Naive thymus-derived CD8-positive, alpha-beta T cell (primary cell): ENCODE measurements at regions not wholly inside any gene's neighbourhood (a gene's known extent, or its start where the extent isn't known, plus 50 kb on each side); places are given as distances from the start of the nearest gene placed in this dataset.

ENCODE experiments used
- ATAC-seq, 2 donors: fragments of 150-1000 bp; cut with Tn5 transposase in 1 of 2; sonication (Bioruptor Pico), chemical (Tn5 transposase) in 1 of 2; 1 replicate in 1 of 2; 2 replicates in 1 of 2; pipeline ENCODE4 v1.10.0; 2021; ENCODE audit warnings: mild to moderate bottlenecking in 2 of 2, moderate library complexity in 2 of 2
- POLR2A ChIA-PET: fragments of 350-600 bp; sonication (Branson Sonifier 250); formaldehyde crosslinking; loops from one replicate; lab custom pipeline; 2021; ENCODE audit warnings: antibody characterized with exemption; lab: Charles Lee
- DNase-seq, 10 donors: peaks; one replicate each; pipeline versions ENCODE4 v3.0.0 to v3.0.0-alpha.2; 2020 to 2022
- H3K27ac Mint-ChIP-seq, 10 donors: one replicate each; pipeline ENCODE4 v1.8.0; 2020 to 2022; ENCODE audit warnings: mild to moderate bottlenecking in 10 of 10, mixed read lengths in 10 of 10, moderate library complexity in 4 of 10, inconsistent platforms in 1 of 10
- H3K27me3 Mint-ChIP-seq, 5 donors: one replicate each; pipeline ENCODE4 v1.8.0; 2021 to 2022; ENCODE audit warnings: mixed read lengths in 5 of 5
- H3K36me3 Mint-ChIP-seq, 3 donors: one replicate each; pipeline ENCODE4 v1.8.0; 2020 to 2022; ENCODE audit warnings: mixed read lengths in 3 of 3, mild to moderate bottlenecking in 2 of 3, inconsistent platforms in 1 of 3
- H3K4me1 Mint-ChIP-seq, 4 donors: one replicate each; pipeline ENCODE4 v1.8.0; 2021 to 2022; ENCODE audit warnings: mixed read lengths in 4 of 4
- H3K4me3 Mint-ChIP-seq, 10 donors: one replicate each; pipeline ENCODE4 v1.8.0; 2020 to 2022; ENCODE audit warnings: mild to moderate bottlenecking in 10 of 10, mixed read lengths in 10 of 10, moderate library complexity in 6 of 10, inconsistent platforms in 1 of 10
- H3K9me3 Mint-ChIP-seq, 9 donors: one replicate each; pipeline ENCODE4 v1.8.0; 2020 to 2022; ENCODE audit warnings: mixed read lengths in 9 of 9, mild to moderate bottlenecking in 3 of 9, inconsistent platforms in 1 of 9, moderate library complexity in 1 of 9

DNA sequence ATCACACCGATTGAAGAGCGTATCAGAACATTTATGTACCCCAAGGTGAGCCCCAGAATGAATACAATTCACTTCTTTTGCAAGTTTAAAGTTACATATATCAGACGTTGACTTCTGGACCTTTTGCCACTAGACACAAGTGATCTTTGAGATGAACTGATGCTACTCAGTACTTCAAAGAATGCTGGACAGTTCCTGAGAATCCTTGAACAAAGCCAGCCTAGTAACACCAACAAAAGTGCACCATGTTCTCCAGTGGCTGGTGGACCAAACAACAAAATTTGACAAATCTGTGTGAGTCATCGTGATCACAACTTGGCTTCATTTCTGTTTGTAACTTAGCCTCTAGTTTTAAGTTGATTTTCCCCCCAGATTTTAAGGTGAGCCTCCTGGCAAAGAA is 355.7 kb downstream of the SOX2 start:
- no peak overlapping the region for H3K27ac Mint-ChIP-seq
- DNase-seq, result no peak
- peaks cover 0 to 5% (median 0%) of the 10 kb centered on the region in 9 donors for H3K9me3 Mint-ChIP-seq
- no peaks in the 10 kb centered on the region for H3K4me1 Mint-ChIP-seq
- ATAC-seq, result no peak
- no peak overlapping the region for H3K4me3 Mint-ChIP-seq
- H3K36me3 Mint-ChIP-seq, result no peaks in the 10 kb centered on the region
- no peaks in the 10 kb centered on the region for H3K27me3 Mint-ChIP-seq
- POLR2A ChIA-PET, result no interaction called here

DNA sequence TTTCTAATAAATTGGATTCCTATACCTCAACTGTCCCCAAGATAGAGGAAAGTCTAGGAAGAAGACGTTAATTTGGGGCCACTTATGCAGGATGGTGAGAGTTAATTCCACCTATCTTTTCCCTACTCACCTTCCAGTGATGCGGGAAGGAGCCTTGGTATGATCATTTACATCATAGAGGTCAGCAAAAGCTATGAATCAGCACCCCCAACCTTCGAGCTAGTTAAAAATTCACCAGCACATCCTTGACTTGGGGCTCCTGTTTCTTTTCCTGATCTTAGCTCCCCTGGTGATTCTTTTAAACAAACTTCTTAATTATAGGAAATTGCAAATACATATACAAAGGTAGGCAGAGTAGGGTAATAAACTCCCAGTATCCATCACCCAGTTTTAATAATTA is 366.6 kb downstream of the SOX2 start:
- peaks cover 0 to 7% (median 2%) of the 10 kb centered on the region in 5 donors for H3K27me3 Mint-ChIP-seq
- no peak overlapping the region for H3K27ac Mint-ChIP-seq
- H3K4me1 Mint-ChIP-seq, result no peaks in the 10 kb centered on the region
- H3K36me3 Mint-ChIP-seq, result no peaks in the 10 kb centered on the region
- POLR2A ChIA-PET, result no interaction called here
- no peak for ATAC-seq
- no peak overlapping the region for H3K4me3 Mint-ChIP-seq
- peaks cover 0 to 7% (median 0%) of the 10 kb centered on the region in 9 donors for H3K9me3 Mint-ChIP-seq
- no peak for DNase-seq

DNA sequence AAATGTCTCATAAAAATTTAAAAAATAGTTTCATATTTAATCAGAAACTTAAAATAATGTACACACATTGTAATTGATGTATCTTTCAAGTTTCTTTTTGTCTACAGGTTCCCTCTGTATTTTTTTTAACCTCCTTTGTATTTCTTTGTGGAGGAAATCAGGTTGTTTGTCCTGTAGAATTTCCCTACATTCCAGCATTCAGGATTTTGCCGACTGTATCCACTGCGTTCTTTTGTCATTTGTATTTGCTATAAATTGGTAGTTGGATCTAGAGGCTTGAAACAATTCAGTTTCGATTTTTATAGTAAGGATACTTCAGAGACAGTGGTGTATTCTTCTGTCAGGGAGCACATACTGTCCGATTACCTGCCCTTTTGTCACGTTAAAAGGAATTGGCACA is 367.2 kb downstream of the SOX2 start:
- Mint-ChIP-seq H3K4me3 (no peak overlapping the region), H3K36me3 (no peaks in the 10 kb centered on the region), H3K4me1 (no peaks in the 10 kb centered on the region), H3K9me3 (peaks cover 0 to 7% (median 0%) of the 10 kb centered on the region in 9 donors), H3K27me3 (peaks cover 0 to 7% (median 3%) of the 10 kb centered on the region in 5 donors), H3K27ac (no peak overlapping the region)
- ATAC-seq (no peak), DNase-seq (no peak)
- POLR2A ChIA-PET, result no interaction called here

DNA sequence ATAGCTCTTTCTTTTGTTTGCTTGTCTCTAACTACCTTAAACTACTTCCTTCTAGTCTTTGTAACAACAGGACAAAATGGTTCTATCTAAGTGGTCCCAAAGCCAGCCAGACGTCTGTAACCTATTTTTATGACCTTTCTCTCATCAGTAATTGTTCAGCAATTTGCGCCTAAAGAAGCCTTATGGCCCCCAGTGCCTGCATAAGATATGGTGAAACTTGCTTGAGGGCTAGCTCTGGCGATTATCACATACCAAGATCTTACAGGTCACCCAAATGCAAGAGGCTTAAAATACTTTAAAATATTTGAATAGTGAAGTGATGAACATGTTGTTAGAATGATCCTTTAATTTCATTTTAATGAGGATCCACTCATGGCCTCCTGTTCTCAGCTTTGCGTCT is 369.4 kb downstream of the SOX2 start:
- H3K36me3 Mint-ChIP-seq, result no peaks in the 10 kb centered on the region
- no peaks in the 10 kb centered on the region for H3K4me1 Mint-ChIP-seq
- H3K27me3 Mint-ChIP-seq, result peaks cover 0 to 3% (median 2%) of the 10 kb centered on the region in 5 donors
- peaks cover 0 to 7% (median 0%) of the 10 kb centered on the region in 9 donors for H3K9me3 Mint-ChIP-seq
- ATAC-seq (no peak), DNase-seq (no peak)
- no peak overlapping the region for H3K4me3 Mint-ChIP-seq
- no peak overlapping the region for H3K27ac Mint-ChIP-seq
- POLR2A ChIA-PET, result no interaction called here

DNA sequence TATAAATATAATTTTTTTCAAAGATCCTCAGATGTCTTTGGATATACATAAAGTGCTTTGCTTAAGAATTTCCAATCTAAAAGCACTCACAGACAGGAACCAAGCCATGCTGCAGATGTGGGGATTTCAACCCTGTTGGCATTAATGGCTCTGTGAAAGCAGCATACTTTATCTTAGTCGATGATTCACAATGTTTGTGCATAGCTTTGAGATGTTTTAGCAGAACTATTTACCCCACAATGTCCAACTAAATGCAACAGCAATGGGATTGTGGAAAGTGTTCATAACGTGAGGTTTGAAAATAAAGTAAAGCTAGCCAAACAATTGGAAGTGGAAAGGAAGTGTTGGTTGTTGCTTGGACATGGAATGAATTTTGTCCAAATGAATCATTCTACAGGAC is 371.4 kb downstream of the SOX2 start:
- no peak for ATAC-seq
- peaks cover 0 to 7% (median 0%) of the 10 kb centered on the region in 9 donors for H3K9me3 Mint-ChIP-seq
- no peaks in the 10 kb centered on the region for H3K36me3 Mint-ChIP-seq
- POLR2A ChIA-PET, result no interaction called here
- no peak overlapping the region for H3K4me3 Mint-ChIP-seq
- DNase-seq, result no peak
- peaks cover 0 to 2% (median 0%) of the 10 kb centered on the region in 5 donors for H3K27me3 Mint-ChIP-seq
- no peaks in the 10 kb centered on the region for H3K4me1 Mint-ChIP-seq
- H3K27ac Mint-ChIP-seq, result no peak overlapping the region

DNA sequence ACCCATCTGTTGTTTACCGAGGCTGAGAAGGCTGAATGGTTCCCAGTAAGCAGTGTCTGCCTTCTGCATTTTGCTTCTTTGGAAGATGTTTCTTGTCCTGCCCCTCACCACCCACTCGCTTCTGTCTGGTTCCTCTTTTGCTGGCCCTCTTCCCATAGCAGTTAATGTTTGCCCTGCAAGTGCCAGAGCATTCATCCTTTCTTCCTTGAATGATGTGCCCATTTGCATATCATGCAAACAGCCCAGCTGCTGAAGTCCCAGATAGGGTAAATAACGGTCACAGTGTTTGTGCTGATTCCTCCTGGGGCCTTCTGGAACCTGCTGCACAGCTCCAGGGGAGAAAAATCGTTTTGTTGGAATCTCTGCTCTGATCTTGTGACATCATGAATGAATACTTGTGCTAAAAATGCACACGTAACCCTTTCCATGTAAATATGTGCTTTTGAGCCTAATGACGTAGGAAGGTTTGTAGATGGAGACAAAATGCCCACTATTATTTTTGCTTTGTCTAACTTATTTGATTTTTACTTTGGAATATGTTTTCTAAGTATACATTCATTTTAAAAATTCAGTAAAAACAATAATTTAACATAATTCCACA is 381.0 kb downstream of the SOX2 start:
- Mint-ChIP-seq H3K4me1 (no peaks in the 10 kb centered on the region), H3K4me3 (no peak overlapping the region), H3K27me3 (no peaks in the 10 kb centered on the region), H3K36me3 (no peaks in the 10 kb centered on the region), H3K9me3 (peaks cover 0 to 23% (median 5%) of the 10 kb centered on the region in 9 donors), H3K27ac (no peak overlapping the region)
- POLR2A ChIA-PET, result no interaction called here
- DNase-seq (no peak), ATAC-seq (no peak)

DNA sequence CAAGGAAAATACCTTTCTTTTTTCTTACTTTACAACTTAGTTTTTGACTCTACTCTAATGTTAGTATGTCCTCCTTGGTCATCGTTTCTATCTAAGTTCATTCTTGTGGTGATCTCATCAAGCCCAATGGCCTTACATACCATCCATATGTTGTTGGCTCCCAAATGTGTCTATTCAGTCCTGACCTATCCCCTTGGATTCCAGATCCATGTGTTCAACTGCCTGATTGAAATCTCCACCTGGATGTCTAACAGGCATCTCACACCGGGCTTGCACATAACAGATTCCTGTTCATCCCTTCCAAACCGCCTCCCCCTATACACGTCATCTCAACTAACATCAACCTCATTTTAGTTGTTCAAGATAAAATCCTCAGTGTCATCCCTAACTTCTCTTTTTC is 382.6 kb downstream of the SOX2 start:
- POLR2A ChIA-PET, result no interaction called here
- DNase-seq (no peak), ATAC-seq (no peak)
- no peak overlapping the region for H3K27ac Mint-ChIP-seq
- no peaks in the 10 kb centered on the region for H3K27me3 Mint-ChIP-seq
- H3K4me1 Mint-ChIP-seq, result no peaks in the 10 kb centered on the region
- no peak overlapping the region for H3K4me3 Mint-ChIP-seq
- H3K36me3 Mint-ChIP-seq, result no peaks in the 10 kb centered on the region
- peaks cover 0 to 23% (median 5%) of the 10 kb centered on the region in 9 donors for H3K9me3 Mint-ChIP-seq

DNA sequence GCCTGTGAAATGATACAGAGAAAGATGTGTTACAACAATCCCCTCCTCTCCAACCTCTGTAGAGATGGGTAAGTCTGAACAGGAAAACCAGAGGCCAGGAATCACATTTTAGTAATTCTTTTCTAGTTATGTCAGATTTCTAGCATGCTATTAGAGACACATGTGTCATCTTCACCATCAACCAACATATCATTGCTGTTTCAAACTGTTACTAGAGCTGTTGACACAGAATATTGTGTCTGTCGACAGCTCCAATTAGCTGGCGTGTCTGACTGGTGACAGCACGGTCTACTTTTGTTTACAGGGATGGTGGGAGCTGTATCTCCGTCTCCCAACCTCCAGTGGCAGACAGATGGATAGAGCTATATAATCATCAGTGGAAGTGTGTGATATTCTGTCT is 393.2 kb downstream of the SOX2 start:
- DNase-seq (no peak), ATAC-seq (no peak)
- Mint-ChIP-seq H3K4me3 (no peak overlapping the region), H3K27ac (no peak overlapping the region), H3K4me1 (no peaks in the 10 kb centered on the region), H3K36me3 (peaks cover 0 to 6% (median 0%) of the 10 kb centered on the region in 3 donors), H3K27me3 (peaks cover 0 to 4% (median 0%) of the 10 kb centered on the region in 5 donors), H3K9me3 (peaks cover 0 to 19% (median 9%) of the 10 kb centered on the region in 9 donors)
- POLR2A ChIA-PET, result no interaction called here

DNA sequence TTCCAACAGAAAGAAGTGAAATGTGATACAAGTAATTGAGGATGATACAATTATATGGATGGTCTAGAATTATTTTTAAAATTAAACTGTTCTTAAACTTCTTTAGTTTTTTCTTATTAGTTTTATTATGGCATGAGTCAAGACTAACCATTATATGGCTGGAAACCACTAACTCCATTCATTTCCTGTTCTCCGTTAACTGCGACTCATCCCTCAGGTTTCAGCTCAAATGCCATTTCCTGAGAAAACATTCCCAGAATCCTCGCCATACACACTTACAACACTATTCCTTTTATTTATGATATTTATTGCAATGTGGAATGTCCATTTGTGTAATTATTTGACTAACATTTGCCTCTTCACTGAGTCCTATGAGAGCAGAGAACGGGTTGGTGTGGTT is 394.1 kb downstream of the SOX2 start:
- H3K9me3 Mint-ChIP-seq, result peaks cover 0 to 19% (median 9%) of the 10 kb centered on the region in 9 donors
- H3K4me1 Mint-ChIP-seq, result no peaks in the 10 kb centered on the region
- peaks cover 0 to 8% (median 0%) of the 10 kb centered on the region in 5 donors for H3K27me3 Mint-ChIP-seq
- H3K36me3 Mint-ChIP-seq, result peaks cover 0 to 3% (median 0%) of the 10 kb centered on the region in 3 donors
- no peak for DNase-seq
- no peak for ATAC-seq
- POLR2A ChIA-PET, result no interaction called here
- no peak overlapping the region for H3K4me3 Mint-ChIP-seq
- H3K27ac Mint-ChIP-seq, result no peak overlapping the region

DNA sequence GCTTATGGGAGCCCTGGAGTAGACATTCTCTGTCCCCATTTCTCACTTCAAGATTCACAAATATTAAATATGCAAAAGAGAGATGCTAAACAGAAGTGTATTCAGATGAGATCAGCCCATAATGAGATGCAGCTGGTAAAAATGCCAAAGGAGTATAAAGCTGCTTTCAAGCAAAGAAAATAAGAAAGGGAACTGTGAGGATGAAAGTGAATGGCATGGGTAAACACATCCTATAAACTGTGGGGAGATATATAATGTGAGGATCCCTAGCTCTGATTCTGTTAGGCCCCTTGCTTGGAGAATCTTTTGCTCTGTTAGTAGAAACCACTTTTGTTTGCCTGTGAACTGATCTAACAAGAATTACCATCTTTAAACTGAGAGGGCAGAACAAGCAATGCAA is 396.6 kb downstream of the SOX2 start:
- Mint-ChIP-seq H3K4me3 (no peak overlapping the region), H3K27ac (no peak overlapping the region), H3K4me1 (no peaks in the 10 kb centered on the region), H3K27me3 (peaks cover 0 to 8% (median 0%) of the 10 kb centered on the region in 5 donors), H3K9me3 (peaks cover 0 to 19% (median 2%) of the 10 kb centered on the region in 9 donors), H3K36me3 (no peaks in the 10 kb centered on the region)
- POLR2A ChIA-PET, result no interaction called here
- DNase-seq (no peak), ATAC-seq (no peak)

DNA sequence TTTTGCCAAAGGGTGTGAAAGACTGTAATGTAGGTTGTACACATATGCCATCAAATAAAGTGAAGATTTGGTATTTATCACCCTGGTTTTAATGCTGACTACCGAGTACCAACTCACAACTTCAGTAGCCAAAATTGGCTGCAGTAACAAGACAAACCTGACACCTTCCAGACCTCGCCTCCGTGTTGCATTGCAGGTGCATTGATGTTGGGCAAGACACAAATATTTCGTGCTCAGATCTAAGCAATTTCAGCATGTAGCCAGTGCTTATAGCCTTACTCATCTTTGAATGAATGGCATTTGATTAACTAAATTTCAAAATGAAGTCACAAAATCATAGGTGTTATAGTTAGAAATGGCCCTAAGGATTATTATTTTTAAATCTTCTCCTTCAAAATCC is 400.2 kb downstream of the SOX2 start:
- Mint-ChIP-seq H3K27me3 (peaks cover 0 to 9% (median 0%) of the 10 kb centered on the region in 5 donors), H3K27ac (no peak overlapping the region), H3K4me1 (no peaks in the 10 kb centered on the region), H3K4me3 (no peak overlapping the region), H3K36me3 (no peaks in the 10 kb centered on the region), H3K9me3 (peaks cover 0 to 19% (median 8%) of the 10 kb centered on the region in 9 donors)
- POLR2A ChIA-PET, result no interaction called here
- ATAC-seq (no peak), DNase-seq (no peak)

DNA sequence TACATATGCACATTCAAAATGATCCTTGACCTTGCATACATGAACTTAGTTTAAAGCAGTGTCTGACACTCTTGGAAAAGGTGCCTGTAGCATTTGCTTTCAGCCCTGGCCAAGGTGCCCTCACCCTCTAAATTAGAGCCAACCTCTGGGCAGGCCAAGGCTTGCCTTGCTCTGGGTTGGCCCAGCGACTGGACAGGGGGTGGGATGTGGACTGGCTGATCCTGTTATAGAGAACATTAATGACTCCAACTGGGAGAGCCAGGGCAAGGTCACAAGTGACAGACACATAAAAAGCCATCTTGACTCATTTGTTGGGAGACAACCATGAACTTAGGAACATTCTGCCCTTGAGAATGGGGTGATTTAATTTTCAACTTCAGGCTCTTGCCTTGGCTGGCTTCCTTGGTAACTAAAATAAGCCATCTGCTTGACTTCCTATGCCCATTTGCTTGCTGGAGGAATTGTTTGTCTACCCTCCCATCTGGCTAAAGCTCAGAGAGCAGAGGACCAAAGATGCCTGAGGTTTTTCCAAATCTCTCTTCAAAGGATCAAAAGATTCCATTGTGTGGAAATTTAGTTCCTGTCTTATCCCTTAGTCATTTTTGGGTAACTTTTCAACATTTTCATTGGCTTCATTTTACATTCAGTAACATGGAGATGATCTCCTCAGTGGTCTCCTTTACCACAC is 403.7 kb downstream of the SOX2 start:
- POLR2A ChIA-PET, result no interaction called here
- no peak overlapping the region for H3K4me3 Mint-ChIP-seq
- no peak for ATAC-seq
- peaks cover 0 to 8% (median 0%) of the 10 kb centered on the region in 5 donors for H3K27me3 Mint-ChIP-seq
- DNase-seq, result no peak
- no peak overlapping the region for H3K27ac Mint-ChIP-seq
- H3K36me3 Mint-ChIP-seq, result no peaks in the 10 kb centered on the region
- no peaks in the 10 kb centered on the region for H3K4me1 Mint-ChIP-seq
- H3K9me3 Mint-ChIP-seq, result peaks cover 0 to 15% (median 2%) of the 10 kb centered on the region in 9 donors

DNA sequence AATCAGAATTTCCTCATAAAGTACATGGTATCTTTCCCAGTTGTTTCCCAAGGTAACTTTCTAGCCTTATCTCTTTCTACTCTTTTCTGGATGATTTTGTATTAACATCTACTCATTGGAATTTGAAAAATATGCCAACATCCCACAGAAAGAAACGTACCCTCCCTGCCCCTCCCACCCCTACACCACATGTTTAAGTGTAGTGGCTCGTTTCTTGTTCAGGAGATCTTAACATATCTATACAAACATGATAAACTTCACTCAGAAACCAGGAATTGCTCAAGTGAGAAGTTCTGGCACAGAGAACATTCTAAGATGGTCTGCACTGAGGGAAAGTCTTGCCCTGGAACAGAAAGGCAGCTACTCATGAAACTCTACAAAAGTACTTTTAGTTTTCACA is 404.7 kb downstream of the SOX2 start:
- peaks cover 0 to 15% (median 2%) of the 10 kb centered on the region in 9 donors for H3K9me3 Mint-ChIP-seq
- POLR2A ChIA-PET, result no interaction called here
- no peaks in the 10 kb centered on the region for H3K4me1 Mint-ChIP-seq
- H3K27me3 Mint-ChIP-seq, result peaks cover 0 to 5% (median 0%) of the 10 kb centered on the region in 5 donors
- H3K27ac Mint-ChIP-seq, result no peak overlapping the region
- ATAC-seq (no peak), DNase-seq (no peak)
- no peaks in the 10 kb centered on the region for H3K36me3 Mint-ChIP-seq
- no peak overlapping the region for H3K4me3 Mint-ChIP-seq
